Endothelial cell of umbilical vein (primary cell): ENCODE measurements at regions not wholly inside any gene's neighbourhood (a gene's known extent, or its start where the extent isn't known, plus 50 kb on each side); places are given as distances from the start of the nearest gene placed in this dataset.

Experiments
- BruUV-seq: library from RNA; stranded (reverse); fragments of 400-500 nt; replicated peaks from 2 replicates; lab custom pipeline; 2021; lab: Mats Ljungman, UMichigan
- CTCF ChIA-PET: fragments of 300-600, 350-600 bp; sonication (Branson Sonifier 250); formaldehyde crosslinking; loops from one replicate; lab custom pipeline; 2021; ENCODE audit warnings: antibody characterized with exemption, inconsistent platforms; lab: Charles Lee
- POLR2A ChIA-PET: fragments of 300-600, 350-600 bp; sonication (Branson Sonifier 250); formaldehyde crosslinking; loops from one replicate; lab custom pipeline; 2021; ENCODE audit warnings: antibody characterized with exemption, inconsistent platforms; lab: Charles Lee
- DNase-seq: peaks from one replicate; pipeline ENCODE4 v3.0.0-alpha.2; 2011; ENCODE audit warnings: low read depth, low spot score
- FAIRE-seq: peaks from 2 replicates; lab custom pipeline; 2011; peaks lifted over from hg19 to GRCh38; lab: Jason Lieb, UNC
- H2AFZ ChIP-seq: 2 replicates; pipeline ENCODE4 v1.6.0; 2012; ENCODE audit warnings: low read depth, low read length, control low read depth, inconsistent platforms
- H3K27ac ChIP-seq: 2 replicates; pipeline ENCODE4 v1.5.1; 2011; ENCODE audit warnings: low read depth, mild to moderate bottlenecking, control low read depth, low read length, moderate library complexity; ENCODE audit not compliant: insufficient read depth
- H3K27me3 ChIP-seq, 2 experiments: 2 replicates each; pipeline versions ENCODE4 v1.6.0 to v1.6.1; 2011; ENCODE audit warnings: low read length in 2 of 2, mixed read lengths in 1 of 2; ENCODE audit not compliant: control insufficient read depth in 2 of 2, insufficient read depth in 2 of 2
- H3K36me3 ChIP-seq, 2 experiments: 2 replicates in 1 of 2; 3 replicates in 1 of 2; pipeline ENCODE4 v1.5.1; 2011; ENCODE audit warnings: low read length in 2 of 2, mild to moderate bottlenecking in 1 of 2, moderate library complexity in 1 of 2; ENCODE audit not compliant: control insufficient read depth in 2 of 2, insufficient read depth in 2 of 2; ENCODE audit errors: extremely low read depth in 1 of 2
- H3K4me1 ChIP-seq: 3 replicates; pipeline ENCODE4 v1.5.1; 2011; ENCODE audit warnings: mild to moderate bottlenecking, low read length; ENCODE audit not compliant: control insufficient read depth, insufficient read depth; ENCODE audit errors: extremely low read depth
- H3K4me2 ChIP-seq: 2 replicates; pipeline ENCODE4 v1.6.1; 2011; ENCODE audit warnings: low read length, control low read depth, mixed read lengths; ENCODE audit not compliant: insufficient read depth
- H3K4me3 ChIP-seq, 3 experiments: fragments of 200-600 bp in 1 of 3; sonication (generic), shearing (Covaris generic) in 1 of 3; replicated peaks in 1 of 3; 2 replicates each; pipeline ENCODE4 v1.5.1; 2011 to 2016; ENCODE audit warnings: control low read depth in 3 of 3, low read length in 3 of 3, mild to moderate bottlenecking in 2 of 3, inconsistent platforms in 1 of 3, low read depth in 1 of 3, moderate library complexity in 1 of 3; ENCODE audit not compliant: insufficient read depth in 1 of 3
- H3K79me2 ChIP-seq: 2 replicates; pipeline ENCODE4 v1.6.0; 2012; ENCODE audit warnings: low read length, inconsistent platforms; ENCODE audit not compliant: control insufficient read depth, insufficient read depth
- H3K9ac ChIP-seq: replicated peaks from 2 replicates; pipeline ENCODE3; 2011; ENCODE audit warnings: low read length, control low read depth; ENCODE audit not compliant: insufficient read depth; ENCODE audit errors: extremely low read depth
- H3K9me1 ChIP-seq: replicated peaks from 3 replicates; pipeline ENCODE4 v1.6.0; 2011; ENCODE audit warnings: mild to moderate bottlenecking, low read length; ENCODE audit not compliant: control insufficient read depth, insufficient read depth; ENCODE audit errors: extremely low read depth
- H3K9me3 ChIP-seq: replicated peaks from 2 replicates; pipeline ENCODE4 v1.5.1; 2012; ENCODE audit warnings: low read length, inconsistent platforms; ENCODE audit not compliant: control insufficient read depth, insufficient read depth
- H4K20me1 ChIP-seq: replicated peaks from 2 replicates; pipeline ENCODE3; 2011; ENCODE audit warnings: mild to moderate bottlenecking, low read length; ENCODE audit not compliant: control insufficient read depth, insufficient read depth; ENCODE audit errors: extremely low read depth
- GATA2 ChIP-seq: IDR thresholded peaks from 2 replicates; pipeline ENCODE4 v1.7.0; 2011; ENCODE audit warnings: low read depth, mild to moderate bottlenecking, moderate library complexity, mixed read lengths, low read length; ENCODE audit not compliant: insufficient read length, insufficient read depth
- JUN ChIP-seq: IDR thresholded peaks from 2 replicates; pipeline ENCODE4 v1.6.1; 2011; ENCODE audit warnings: borderline replicate concordance, low read depth; ENCODE audit not compliant: insufficient read length, insufficient read depth
- MYC ChIP-seq: IDR thresholded peaks from one replicate; pipeline ENCODE4 v1.6.1; 2011; ENCODE audit warnings: mild to moderate bottlenecking, low read depth, low read length
- POLR2A ChIP-seq: IDR thresholded peaks from 2 replicates; pipeline ENCODE4 v1.6.1; 2012; ENCODE audit warnings: low read depth, mild to moderate bottlenecking, control low read depth, low read length
- POLR2AphosphoS5 ChIP-seq: IDR thresholded peaks from 2 replicates; pipeline ENCODE4 v1.6.1; 2012; ENCODE audit warnings: low read depth, mild to moderate bottlenecking, control low read depth, low read length, moderate library complexity; ENCODE audit not compliant: insufficient read depth
- dilution Hi-C: fragments of 300-500 bp; cut with MboI; formaldehyde crosslinking; loops from one replicate; pipeline ENCODE4 v1.15.0; 2019; ENCODE audit warnings: low sequenced_read_pairs; ENCODE audit not compliant: extremely low pct_ligation_motif_present
- intact Hi-C: fragments of 100-400 bp; cut with micrococcal nuclease; formaldehyde crosslinking; loops from one replicate; pipeline ENCODE4 v1.10.0; 2022
- TF ChIP-seq, protein P1 (sequence below): IDR thresholded peaks from 2 replicates; pipeline ENCODE4 v1.6.1; 2011; ENCODE audit not compliant: insufficient read depth, insufficient read length
- TF ChIP-seq, protein P2 (sequence below), 2 donors: IDR thresholded peaks; 1 replicate in 1 of 2; 2 replicates in 1 of 2; pipeline ENCODE4 v1.5.1; 2011; ENCODE audit warnings: low read length in 2 of 2, mild to moderate bottlenecking in 2 of 2, moderate library complexity in 2 of 2, control low read depth in 1 of 2, inconsistent platforms in 1 of 2, low read depth in 1 of 2; ENCODE audit not compliant: insufficient read depth in 1 of 2; ENCODE audit errors: extremely low read depth in 1 of 2

DNA sequence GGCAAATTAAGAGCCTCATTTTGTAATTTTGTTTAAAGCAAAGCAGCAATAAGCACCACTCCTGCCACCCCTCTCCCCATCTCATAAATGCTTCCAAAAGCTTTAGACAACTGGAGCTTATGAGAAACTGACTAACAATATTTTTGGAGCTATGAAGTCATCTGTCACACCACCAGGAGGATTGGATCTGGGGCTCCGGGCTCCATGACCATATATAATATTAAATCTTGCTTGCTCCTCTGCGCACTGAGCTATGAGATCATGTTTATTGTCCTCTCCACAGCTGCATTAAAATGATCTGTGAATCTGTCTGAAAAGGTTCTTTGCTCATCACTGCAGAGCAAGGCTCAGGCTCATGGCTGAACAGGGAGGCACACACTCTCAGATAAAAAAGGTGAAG, 323.7 kb downstream of the ZNF621 start:
- H3K36me3 ChIP-seq = no peaks in the 10 kb centered on the region
- TF ChIP-seq GATA2 (no peak), POLR2AphosphoS5 (no peak), JUN (no peak), POLR2A (no peak), MYC (no peak)
- TF ChIP-seq, protein P1, sequence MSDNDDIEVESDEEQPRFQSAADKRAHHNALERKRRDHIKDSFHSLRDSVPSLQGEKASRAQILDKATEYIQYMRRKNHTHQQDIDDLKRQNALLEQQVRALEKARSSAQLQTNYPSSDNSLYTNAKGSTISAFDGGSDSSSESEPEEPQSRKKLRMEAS = no peak
- TF ChIP-seq, protein P2, sequence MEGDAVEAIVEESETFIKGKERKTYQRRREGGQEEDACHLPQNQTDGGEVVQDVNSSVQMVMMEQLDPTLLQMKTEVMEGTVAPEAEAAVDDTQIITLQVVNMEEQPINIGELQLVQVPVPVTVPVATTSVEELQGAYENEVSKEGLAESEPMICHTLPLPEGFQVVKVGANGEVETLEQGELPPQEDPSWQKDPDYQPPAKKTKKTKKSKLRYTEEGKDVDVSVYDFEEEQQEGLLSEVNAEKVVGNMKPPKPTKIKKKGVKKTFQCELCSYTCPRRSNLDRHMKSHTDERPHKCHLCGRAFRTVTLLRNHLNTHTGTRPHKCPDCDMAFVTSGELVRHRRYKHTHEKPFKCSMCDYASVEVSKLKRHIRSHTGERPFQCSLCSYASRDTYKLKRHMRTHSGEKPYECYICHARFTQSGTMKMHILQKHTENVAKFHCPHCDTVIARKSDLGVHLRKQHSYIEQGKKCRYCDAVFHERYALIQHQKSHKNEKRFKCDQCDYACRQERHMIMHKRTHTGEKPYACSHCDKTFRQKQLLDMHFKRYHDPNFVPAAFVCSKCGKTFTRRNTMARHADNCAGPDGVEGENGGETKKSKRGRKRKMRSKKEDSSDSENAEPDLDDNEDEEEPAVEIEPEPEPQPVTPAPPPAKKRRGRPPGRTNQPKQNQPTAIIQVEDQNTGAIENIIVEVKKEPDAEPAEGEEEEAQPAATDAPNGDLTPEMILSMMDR (IDR thresholded peaks at IDR 0.05; ENCODE audit: extremely low read depth in 1 of 2, insufficient read depth in 1 of 2, low read depth in 1 of 2, low read length in 2 of 2) = no peak
- BruUV-seq = no TSS peak
- H3K4me2 ChIP-seq = no peak overlapping the region
- dilution Hi-C loops = no loop called here
- no peak overlapping the region for H3K4me3 ChIP-seq
- no peak overlapping the region for H3K9ac ChIP-seq
- no peaks in the 10 kb centered on the region for H3K4me1 ChIP-seq
- CTCF ChIA-PET = interaction anchor here (1.0 kb wide), 1 partner anchor 72 kb away, joined by 3 read pairs; no protein-coding TSS in a partner anchor
- no peaks in the 10 kb centered on the region for H4K20me1 ChIP-seq
- no peaks in the 10 kb centered on the region for H3K9me1 ChIP-seq
- H3K27ac ChIP-seq = no peak overlapping the region
- H3K79me2 ChIP-seq = no peaks in the 10 kb centered on the region
- intact Hi-C loops = no loop called here
- POLR2A ChIA-PET = interaction anchor here (1.0 kb wide), 1 partner anchor 351 kb away, joined by 4 read pairs; the partner anchor contains the start of gene CTNNB1
- FAIRE-seq (no peak), DNase-seq (no peak)
- H3K27me3 ChIP-seq = peaks cover 0 to 4% of the 10 kb centered on the region in 2 experiments
- no peak overlapping the region for H2AFZ ChIP-seq
- H3K9me3 ChIP-seq = no peaks in the 10 kb centered on the region
